ENCODE measurements at regions not wholly inside any gene's neighbourhood (a gene's known extent, or its start where the extent isn't known, plus 50 kb on each side); places are given as distances from the start of the nearest gene placed in this dataset.

DNA sequence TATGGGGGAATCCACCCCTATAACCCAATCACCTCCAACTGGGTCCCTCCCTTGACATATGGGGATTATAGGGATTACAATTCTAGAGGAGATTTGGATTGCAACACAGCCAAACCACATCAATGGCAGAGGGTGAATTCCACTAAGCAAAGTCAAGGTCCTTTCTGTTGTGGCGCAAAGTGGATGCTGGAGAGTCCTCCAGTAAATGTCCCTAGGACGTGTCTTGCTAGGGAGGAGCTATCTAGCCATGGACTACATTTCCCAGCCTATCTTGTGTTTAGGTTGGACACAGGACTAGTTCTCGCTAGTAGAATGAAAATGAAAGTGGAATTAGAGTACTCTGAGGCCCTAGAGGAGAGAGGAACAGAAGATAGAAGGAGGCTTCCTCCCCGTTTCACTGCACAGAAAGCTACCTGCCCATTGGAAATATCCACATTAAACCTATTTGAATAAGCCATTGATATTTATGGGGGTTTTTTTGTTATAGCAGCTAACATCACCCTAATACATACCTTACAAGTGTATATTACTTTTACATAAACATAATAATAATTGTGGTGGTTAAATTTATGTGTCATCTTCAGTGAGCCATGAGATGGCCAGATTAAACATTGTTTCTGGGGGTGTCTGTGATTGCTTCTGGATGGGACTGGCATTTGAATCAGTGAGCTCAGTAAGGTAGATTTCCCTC is 56.7 kb upstream of the ERCC4 start:
- no peak for DNase-seq (ENCODE audit: low spot score)
- Histone ChIP-seq H3K9me3 (ENCODE audit: control insufficient read depth in 4 of 4, low read length in 3 of 4) (peaks cover 0 to 5% (median 1%) of the 10 kb centered on the region in 4 donors), H3K27me3 (ENCODE audit: control insufficient read depth in 4 of 4, insufficient read depth in 4 of 4, low read length in 3 of 4) (no peaks in the 10 kb centered on the region), H3K4me1 (ENCODE audit: control insufficient read depth in 4 of 4, insufficient read depth in 4 of 4, low read length in 3 of 4) (peaks cover 0 to 5% (median 5%) of the 10 kb centered on the region in 4 donors), H3K4me3 (ENCODE audit: low read depth in 1 of 3, low read length in 3 of 3) (no peak overlapping the region), H3K9ac (ENCODE audit: low read depth in 1 of 2, low read length in 2 of 2) (no peak overlapping the region), H3K36me3 (ENCODE audit: control insufficient read depth in 4 of 4, insufficient read depth in 3 of 4, low read depth in 1 of 4, low read length in 3 of 4) (no peaks in the 10 kb centered on the region), H3K27ac (ENCODE audit: low read depth in 1 of 2, low read length in 2 of 2) (no peak overlapping the region)
- TF ChIP-seq RXRA (IDR thresholded peaks at IDR 0.05): no peak
- TF ChIP-seq NR2F2 (IDR thresholded peaks at IDR 0.05): no peak
- TF ChIP-seq SP1 (IDR thresholded peaks at IDR 0.05): no peak
- no peak for TF ChIP-seq MAX (IDR thresholded peaks at IDR 0.05)
- TF ChIP-seq GABPA (IDR thresholded peaks at IDR 0.05 in 1 of 2, conservative IDR thresholded peaks at IDR 0.05 in 1 of 2): no peak
- TF ChIP-seq RAD21 (IDR thresholded peaks at IDR 0.05): no peak
- no peak for TF ChIP-seq FOXA2 (IDR thresholded peaks at IDR 0.05)
- TF ChIP-seq JUND (IDR thresholded peaks at IDR 0.05): no peak
- TF ChIP-seq, protein P1, sequence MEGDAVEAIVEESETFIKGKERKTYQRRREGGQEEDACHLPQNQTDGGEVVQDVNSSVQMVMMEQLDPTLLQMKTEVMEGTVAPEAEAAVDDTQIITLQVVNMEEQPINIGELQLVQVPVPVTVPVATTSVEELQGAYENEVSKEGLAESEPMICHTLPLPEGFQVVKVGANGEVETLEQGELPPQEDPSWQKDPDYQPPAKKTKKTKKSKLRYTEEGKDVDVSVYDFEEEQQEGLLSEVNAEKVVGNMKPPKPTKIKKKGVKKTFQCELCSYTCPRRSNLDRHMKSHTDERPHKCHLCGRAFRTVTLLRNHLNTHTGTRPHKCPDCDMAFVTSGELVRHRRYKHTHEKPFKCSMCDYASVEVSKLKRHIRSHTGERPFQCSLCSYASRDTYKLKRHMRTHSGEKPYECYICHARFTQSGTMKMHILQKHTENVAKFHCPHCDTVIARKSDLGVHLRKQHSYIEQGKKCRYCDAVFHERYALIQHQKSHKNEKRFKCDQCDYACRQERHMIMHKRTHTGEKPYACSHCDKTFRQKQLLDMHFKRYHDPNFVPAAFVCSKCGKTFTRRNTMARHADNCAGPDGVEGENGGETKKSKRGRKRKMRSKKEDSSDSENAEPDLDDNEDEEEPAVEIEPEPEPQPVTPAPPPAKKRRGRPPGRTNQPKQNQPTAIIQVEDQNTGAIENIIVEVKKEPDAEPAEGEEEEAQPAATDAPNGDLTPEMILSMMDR (IDR thresholded peaks at IDR 0.05; ENCODE audit: low read depth, low read length, missing input control): no peak
- no peak for TF ChIP-seq HNF4G (IDR thresholded peaks at IDR 0.05)
- no peak for TF ChIP-seq TAF1 (conservative IDR thresholded peaks at IDR 0.05)
- TF ChIP-seq, protein P2, sequence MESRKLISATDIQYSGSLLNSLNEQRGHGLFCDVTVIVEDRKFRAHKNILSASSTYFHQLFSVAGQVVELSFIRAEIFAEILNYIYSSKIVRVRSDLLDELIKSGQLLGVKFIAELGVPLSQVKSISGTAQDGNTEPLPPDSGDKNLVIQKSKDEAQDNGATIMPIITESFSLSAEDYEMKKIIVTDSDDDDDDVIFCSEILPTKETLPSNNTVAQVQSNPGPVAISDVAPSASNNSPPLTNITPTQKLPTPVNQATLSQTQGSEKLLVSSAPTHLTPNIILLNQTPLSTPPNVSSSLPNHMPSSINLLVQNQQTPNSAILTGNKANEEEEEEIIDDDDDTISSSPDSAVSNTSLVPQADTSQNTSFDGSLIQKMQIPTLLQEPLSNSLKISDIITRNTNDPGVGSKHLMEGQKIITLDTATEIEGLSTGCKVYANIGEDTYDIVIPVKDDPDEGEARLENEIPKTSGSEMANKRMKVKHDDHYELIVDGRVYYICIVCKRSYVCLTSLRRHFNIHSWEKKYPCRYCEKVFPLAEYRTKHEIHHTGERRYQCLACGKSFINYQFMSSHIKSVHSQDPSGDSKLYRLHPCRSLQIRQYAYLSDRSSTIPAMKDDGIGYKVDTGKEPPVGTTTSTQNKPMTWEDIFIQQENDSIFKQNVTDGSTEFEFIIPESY (IDR thresholded peaks at IDR 0.05): no peak
- TF ChIP-seq YY1 (IDR thresholded peaks at IDR 0.05): no peak
- no peak for TF ChIP-seq EGR1 (IDR thresholded peaks at IDR 0.05; ENCODE audit: low read depth in 2 of 2)
- TF ChIP-seq FOXA1 (IDR thresholded peaks at IDR 0.05): no peak
- TF ChIP-seq, protein P3, sequence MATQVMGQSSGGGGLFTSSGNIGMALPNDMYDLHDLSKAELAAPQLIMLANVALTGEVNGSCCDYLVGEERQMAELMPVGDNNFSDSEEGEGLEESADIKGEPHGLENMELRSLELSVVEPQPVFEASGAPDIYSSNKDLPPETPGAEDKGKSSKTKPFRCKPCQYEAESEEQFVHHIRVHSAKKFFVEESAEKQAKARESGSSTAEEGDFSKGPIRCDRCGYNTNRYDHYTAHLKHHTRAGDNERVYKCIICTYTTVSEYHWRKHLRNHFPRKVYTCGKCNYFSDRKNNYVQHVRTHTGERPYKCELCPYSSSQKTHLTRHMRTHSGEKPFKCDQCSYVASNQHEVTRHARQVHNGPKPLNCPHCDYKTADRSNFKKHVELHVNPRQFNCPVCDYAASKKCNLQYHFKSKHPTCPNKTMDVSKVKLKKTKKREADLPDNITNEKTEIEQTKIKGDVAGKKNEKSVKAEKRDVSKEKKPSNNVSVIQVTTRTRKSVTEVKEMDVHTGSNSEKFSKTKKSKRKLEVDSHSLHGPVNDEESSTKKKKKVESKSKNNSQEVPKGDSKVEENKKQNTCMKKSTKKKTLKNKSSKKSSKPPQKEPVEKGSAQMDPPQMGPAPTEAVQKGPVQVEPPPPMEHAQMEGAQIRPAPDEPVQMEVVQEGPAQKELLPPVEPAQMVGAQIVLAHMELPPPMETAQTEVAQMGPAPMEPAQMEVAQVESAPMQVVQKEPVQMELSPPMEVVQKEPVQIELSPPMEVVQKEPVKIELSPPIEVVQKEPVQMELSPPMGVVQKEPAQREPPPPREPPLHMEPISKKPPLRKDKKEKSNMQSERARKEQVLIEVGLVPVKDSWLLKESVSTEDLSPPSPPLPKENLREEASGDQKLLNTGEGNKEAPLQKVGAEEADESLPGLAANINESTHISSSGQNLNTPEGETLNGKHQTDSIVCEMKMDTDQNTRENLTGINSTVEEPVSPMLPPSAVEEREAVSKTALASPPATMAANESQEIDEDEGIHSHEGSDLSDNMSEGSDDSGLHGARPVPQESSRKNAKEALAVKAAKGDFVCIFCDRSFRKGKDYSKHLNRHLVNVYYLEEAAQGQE (IDR thresholded peaks at IDR 0.05): no peak
- no peak for TF ChIP-seq HNF4A (conservative IDR thresholded peaks at IDR 0.05)
- TF ChIP-seq ATF3 (IDR thresholded peaks at IDR 0.05): no peak
- 91% methylated on average over 4 of the region's 4 CpGs for WGBS

All from liver (tissue), 8 donors.